Glomerular endothelial cell (primary cell): ENCODE measurements at regions not wholly inside any gene's neighbourhood (a gene's known extent, or its start where the extent isn't known, plus 50 kb on each side); places are given as distances from the start of the nearest gene placed in this dataset.
"Not testable (repeated sequence)": the region's sequence is repeated elsewhere in the genome, so short reads cannot be mapped to it uniquely, and the experiment has no call there.

Experiments used
- DNase-seq: peaks from one replicate; pipeline ENCODE4 v3.0.0-alpha.2; 2011; ENCODE audit warnings: low read depth, low spot score; ENCODE audit errors: extremely low read depth

DNA sequence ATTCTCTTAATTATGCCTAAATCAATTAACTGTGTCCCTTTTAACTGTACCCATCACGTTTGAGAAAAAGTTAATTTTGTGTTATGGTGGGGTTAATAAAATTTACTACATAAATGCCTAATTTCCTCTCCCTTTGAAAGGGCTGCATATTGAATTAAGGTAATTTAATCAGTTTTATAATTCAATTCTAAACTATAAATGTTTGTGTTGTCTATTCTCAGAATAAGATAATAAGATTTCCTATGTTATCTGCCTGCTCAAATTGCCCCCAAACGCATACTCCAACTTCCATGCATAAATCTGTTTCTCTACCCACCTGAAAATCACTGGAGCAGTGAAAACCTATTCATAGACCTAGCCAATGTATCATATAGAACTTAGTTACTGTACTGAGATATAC, 1716.1 kb downstream of the SI start:
- DNase-seq: no peak

DNA sequence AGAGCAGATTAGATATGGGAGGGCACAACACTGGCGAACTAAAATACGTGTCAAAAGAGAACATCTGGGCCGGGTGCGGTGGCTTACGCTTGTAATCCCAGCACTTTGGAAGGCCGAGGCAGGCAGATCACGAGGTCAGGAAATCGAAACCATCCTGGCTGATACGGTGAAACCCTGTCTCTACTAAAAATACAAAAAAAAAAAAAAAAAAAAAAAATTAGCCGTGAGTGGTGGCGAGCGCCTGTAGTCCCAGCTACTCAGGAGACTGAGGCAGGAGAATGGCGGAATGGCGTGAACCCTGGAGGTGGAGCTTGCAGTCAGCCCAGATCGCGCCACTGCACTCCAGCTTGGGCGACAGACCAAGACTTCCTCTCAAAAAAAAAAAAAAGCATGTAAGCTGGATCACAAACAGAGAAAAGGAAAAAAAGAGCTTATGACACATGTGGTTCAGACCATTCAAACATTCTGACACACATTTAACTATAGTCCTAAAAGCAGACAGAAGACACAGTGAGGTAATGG, 1716.9 kb downstream of the SI start:
- DNase-seq: not testable (repeated sequence)

GRCh38 chr3:163347944-163348343, 1730.4 kb downstream of the SI start:
- DNase-seq: no peak

GRCh38 chr3:163335429-163335828, 1742.9 kb downstream of the SI start:
- no peak for DNase-seq

- no peak for DNase-seq
Observed at GRCh38 chr3:163328680-163329079, 1749.6 kb downstream of the SI start.

GRCh38 chr3:163327086-163327485, 1751.2 kb downstream of the SI start:
- DNase-seq: no peak

DNA sequence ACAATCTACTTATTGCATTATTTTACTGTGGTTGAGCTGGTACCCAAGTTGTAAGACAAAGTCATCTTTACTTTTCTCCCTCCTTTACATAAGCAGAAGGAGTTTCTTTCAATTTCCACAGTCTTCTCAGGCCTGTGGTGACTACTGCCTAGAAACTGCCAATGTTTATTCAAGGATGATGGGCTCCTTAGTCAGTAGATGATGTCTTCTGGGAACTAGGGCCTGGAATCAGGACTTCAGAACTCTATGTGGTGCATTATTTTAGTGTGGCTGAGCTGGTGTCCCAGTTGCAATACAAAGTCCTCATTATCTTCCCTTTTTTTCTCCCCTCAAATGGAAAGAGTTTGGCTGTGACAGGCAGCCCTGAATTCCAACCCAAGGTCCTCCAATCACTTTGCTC, 1762.5 kb downstream of the SI start:
- no peak for DNase-seq

DNA sequence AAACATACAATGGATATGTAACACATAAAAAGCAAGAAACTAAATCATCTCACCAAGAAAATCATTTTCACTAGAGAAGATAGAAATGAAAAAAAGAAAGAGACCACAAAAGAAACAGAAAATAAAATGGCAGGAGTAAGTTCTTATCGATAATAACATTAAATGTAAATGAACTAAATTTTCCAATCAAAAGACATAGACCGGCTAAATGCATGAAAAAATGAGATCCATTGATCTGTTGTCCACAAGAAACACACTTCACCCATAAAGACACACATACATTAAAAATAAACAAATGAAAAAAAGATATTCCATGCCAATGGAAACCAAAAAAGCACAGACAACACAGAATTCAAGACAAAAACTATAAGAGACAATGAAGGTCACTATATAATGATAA, 1771.9 kb downstream of the SI start:
- no peak for DNase-seq

GRCh38 chr3:163273694-163274093, 1777.1 kb downstream of the OTOL1 start:
- DNase-seq: no peak

DNA sequence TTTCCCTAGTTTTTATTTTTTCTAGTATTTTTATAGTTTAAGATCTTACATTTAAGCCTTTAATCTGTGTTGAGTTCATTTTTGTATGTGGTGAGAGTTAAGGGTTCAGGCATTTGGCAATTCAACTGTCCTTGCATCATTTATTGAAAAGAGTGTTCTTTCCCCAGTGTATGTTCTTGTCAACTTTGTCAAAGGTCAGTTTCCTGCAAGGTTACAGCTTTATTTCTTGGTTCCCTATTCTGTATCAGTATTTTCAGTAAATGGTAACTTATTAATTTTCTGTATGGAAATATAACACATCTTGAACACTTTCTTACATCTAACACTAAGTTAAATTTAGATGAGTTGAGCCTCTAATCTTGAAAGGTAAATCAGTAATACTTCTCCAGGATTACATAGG, 1770.1 kb downstream of the OTOL1 start:
- DNase-seq: no peak

DNA sequence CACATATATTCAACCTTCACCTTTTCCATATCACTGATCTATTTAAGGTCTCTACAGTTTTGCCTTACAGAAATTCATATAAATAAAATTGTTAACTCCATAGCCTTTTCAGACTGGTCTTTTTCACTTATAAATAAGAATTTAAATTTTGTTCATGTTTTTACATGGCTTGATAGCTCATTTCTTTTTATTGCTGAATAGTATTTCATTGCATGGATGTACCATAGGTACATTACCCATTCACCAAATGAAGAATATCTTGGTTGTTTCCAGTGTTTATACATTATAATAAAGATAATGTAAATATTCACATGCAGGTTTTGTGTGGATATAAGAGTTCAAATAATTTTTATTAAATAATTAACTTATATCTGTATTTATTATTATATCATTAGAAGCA, 1765.0 kb downstream of the OTOL1 start:
- DNase-seq: no peak

DNA sequence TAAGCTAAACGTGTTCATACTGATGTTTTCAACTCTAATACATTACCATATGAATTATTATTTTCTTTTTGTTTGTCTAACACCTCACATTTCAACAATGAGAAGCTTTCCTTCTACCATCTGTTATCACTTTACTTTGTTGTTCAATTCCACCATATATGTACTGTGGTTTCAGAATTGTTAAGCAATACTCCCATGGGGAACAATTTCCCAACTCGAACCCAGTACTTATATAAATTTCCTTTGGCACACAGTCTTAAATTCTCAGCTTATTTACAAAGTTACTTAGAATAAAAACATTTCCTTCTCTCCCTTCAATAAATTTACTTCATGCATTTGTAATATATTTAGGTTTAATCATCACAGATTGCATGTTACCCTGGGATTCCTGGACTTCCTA, 1764.4 kb downstream of the OTOL1 start:
- no peak for DNase-seq

DNA sequence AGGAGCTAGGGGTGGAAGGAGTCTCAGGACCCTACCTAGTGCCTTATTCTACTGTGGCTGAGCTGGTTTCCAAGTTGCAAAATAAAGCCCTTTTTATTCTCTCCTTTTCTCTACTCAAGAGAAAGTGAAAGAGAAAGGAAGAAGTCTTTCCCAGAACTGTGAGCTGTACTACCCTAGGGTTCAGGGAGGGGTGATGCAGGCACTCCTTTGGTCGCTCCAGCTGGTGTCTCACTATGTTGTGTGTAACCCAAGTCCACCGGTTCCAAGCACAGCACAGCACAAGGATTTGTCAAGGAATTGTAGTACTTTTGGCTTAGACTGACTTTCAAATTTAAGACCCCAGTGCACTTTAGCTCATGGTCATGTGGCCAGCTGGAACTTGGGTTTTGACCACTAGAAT, 1721.7 kb downstream of the OTOL1 start:
- no peak for DNase-seq

DNA sequence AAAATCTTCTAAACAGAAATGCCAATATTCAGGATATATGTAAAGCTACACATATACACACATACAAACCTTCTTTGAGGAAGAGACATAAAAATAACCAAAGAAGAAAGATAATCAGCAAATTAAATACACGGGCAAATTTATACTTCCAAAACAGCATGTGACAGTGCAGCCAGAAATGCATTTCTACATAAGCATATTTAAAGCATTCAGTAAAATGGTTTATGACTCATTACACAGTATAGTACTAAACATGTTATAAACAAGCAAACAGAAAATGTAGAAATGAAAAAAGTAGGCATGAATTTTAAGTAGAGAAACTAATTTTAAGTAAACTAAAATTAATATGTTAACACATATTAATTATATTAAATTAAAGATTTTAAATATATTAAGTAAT, 1717.2 kb downstream of the OTOL1 start:
- no peak for DNase-seq

DNA sequence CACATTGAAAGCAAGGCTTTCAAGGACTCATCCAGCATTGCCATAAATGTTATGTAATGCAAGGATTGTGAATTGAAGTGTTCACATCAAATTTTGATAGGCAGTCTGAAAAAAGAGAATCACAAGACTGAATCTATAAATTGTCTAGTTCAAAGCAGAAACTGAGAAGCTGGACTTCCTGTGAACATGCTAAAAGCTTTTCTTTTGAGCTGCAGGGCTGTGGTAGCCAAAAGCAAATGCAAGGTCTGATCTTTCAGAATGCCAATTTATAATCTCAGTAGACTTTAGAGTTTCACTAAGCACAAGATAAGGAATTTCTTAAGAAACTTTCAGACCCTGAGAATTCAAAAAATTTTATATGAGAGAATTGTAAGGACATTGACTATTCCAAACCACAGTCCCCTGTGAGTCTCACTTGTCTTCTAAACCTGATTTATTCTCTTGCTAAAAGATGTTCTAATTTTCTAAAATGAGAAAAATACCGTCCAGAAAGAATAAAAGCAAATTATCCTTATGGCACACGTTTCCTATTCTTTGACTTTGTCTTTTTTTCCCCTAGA, 1700.3 kb downstream of the OTOL1 start:
- DNase-seq: no peak

DNA sequence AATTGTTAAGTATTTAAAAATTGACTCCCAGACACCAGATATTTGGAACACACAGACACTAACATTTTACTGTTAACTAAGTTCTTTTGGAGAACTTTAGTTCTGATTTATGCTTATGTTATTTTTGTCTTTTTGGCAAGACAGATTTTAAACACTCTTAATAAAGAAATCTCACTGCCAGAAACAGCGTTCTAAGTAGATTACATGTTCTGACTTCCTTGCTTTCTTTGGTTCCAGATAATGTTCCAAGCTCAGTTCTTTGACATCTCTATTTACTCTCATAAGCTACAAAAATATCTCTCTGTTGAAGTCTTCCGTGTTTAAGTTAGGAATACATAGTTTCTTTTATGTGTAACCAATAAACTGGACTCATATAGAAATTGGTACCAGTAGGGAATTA, 1699.6 kb downstream of the OTOL1 start:
- DNase-seq: no peak

GRCh38 chr3:163185721-163186350, 1689.2 kb downstream of the OTOL1 start:
- no peak for DNase-seq

GRCh38 chr3:163175970-163176369, 1679.4 kb downstream of the OTOL1 start:
- DNase-seq: no peak

GRCh38 chr3:163172513-163172912, 1675.9 kb downstream of the OTOL1 start:
- DNase-seq: not testable (repeated sequence)

DNA sequence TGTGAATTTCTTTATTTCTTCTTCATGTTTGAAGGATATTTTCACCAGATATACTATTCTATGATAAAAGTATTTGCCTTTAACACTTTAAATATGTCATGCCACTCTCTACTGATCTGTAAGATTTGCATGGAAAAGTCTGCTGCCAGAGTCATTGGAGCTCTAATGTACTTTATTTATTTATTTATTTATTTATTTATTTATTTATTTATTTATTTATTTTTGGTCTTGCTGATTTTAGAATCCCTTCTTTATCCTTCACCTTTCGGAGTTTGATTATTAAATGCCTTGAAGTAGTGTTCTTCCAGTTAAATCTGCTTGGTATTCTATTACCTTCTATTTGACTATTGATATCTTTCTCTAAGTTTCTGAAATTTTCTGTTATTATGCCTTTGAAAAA, 1669.6 kb downstream of the OTOL1 start:
- no peak for DNase-seq

DNA sequence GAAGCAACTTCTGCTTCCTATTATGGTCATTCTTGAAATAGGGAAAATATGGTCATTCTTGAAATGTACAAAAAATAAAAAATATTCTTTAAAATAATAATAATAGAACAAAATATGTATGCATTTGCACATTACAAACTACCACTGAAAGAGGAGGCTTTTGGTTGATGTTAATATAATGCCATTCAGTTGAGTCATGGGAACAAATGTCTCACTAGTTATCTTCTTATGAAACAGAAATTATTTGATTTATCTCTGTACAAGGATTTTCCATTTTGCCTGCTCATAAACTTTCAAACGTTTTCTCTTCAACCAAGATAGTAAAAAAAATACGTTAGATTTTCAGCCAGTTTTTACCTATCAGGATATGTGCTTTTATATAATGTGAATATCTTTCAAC, 1662.7 kb downstream of the OTOL1 start:
- DNase-seq: no peak

DNA sequence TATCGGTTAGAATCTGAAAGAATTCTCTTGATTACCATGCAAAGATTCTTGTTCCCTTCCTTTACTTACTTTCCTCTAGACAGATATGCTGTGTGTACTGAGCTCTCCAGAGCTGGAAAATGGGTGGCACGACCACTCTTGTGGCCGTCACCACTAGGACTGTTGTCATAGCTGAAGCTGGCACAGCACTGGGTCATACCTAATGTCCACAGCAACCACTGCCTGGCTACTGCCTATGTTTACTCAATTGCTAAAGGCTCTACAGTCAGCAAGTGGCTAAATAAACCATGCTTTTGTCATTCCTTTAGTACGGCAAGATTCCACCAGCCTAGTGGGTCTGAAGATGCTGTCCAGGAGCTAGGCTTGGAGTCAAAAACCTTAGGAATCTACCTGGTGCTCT, 1643.0 kb downstream of the OTOL1 start:
- DNase-seq: no peak

- DNase-seq: no peak
Observed at GRCh38 chr3:163138258-163138657, 1641.7 kb downstream of the OTOL1 start.
